ENCODE measurements at regions not wholly inside any gene's neighbourhood (a gene's known extent, or its start where the extent isn't known, plus 50 kb on each side); places are given as distances from the start of the nearest gene placed in this dataset.

DNA sequence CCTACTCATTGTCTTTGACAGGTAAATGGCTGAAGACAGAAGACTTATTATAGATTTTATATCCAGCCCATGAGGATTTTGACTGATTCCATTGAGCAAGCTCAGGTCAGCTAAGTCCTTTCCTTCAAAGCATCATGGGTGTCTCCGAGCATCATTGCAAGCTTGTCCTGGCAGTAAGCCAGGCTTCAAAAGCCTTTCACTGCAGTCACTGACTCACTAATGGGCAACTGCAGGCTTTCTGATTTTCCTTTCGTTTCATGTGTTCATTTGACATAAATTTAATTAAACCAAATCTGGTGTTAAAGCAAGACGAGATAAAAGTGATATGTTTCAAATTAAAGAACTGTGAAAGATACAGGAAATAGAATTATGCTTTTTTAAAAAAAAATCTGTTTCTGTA, 426.2 kb downstream of the ANXA1 start:
- POLR2A ChIA-PET (ENCODE audit: unreplicated experiment) = no interaction called here
- Histone ChIP-seq H3K9ac (ENCODE audit: low read depth, low read length) (no peak overlapping the region), H3K27me3 (ENCODE audit: control insufficient read depth, insufficient read depth, low read length) (no peaks in the 10 kb centered on the region), H2AK5ac (ENCODE audit: low read depth, low read length) (no peak overlapping the region), H2AK9ac (replicated peaks; ENCODE audit: low read depth, low read length, poor library complexity) (no peak overlapping the region), H3K4me1 (ENCODE audit: control insufficient read depth, insufficient read depth, low read length) (no peaks in the 10 kb centered on the region), H3K56ac (ENCODE audit: extremely low read depth, insufficient read depth, low read length) (no peak overlapping the region), H3K27ac (ENCODE audit: insufficient read depth, low read length) (no peak overlapping the region), H3K18ac (ENCODE audit: low read depth, low read length) (no peak overlapping the region), H3K79me1 (ENCODE audit: low read depth in 1 of 2, low read length in 2 of 2) (no peaks in the 10 kb centered on the region), H2AFZ (replicated peaks; ENCODE audit: low read length, poor library complexity) (no peak overlapping the region), H3K14ac (replicated peaks; ENCODE audit: low read depth, low read length) (no peak overlapping the region), H4K8ac (ENCODE audit: low read depth in 2 of 2, low read length in 2 of 2) (no peak overlapping the region), H2BK5ac (ENCODE audit: low read depth, low read length, poor library complexity, severe bottlenecking) (no peak overlapping the region), H3K23ac (ENCODE audit: low read depth, low read length) (no peak overlapping the region), H3K4me2 (ENCODE audit: low read depth, low read length) (no peak overlapping the region), H2BK20ac (ENCODE audit: low read depth, low read length) (no peak overlapping the region), H3K9me1 (ENCODE audit: insufficient read depth, low read length) (no peaks in the 10 kb centered on the region), H3K9me3 (ENCODE audit: control insufficient read depth, insufficient read depth, low read length) (peaks cover 3% of the 10 kb centered on the region; the same call in 1 of the 2 replicates), H3K4ac (ENCODE audit: low read depth, low read length) (no peak overlapping the region), H3K36me3 (ENCODE audit: control insufficient read depth, insufficient read depth, low read length) (no peaks in the 10 kb centered on the region), H4K5ac (ENCODE audit: low read depth, low read length) (no peak overlapping the region), H3K4me3 (ENCODE audit: insufficient read depth, low read depth, low read length) (no peak overlapping the region), H4K91ac (ENCODE audit: insufficient read depth, low read depth, low read length) (no peak overlapping the region), H2BK15ac (ENCODE audit: low read depth, low read length) (no peak overlapping the region), H2BK120ac (ENCODE audit: low read depth, low read length) (no peak overlapping the region), H4K20me1 (ENCODE audit: insufficient read depth, low read length) (no peaks in the 10 kb centered on the region)
- intact Hi-C loops (cut with micrococcal nuclease) = no loop called here
- in situ Hi-C loops (cut with MboI; ENCODE audit: low sequenced_read_pairs) = no loop called here
- TF ChIP-seq MAZ (IDR thresholded peaks at IDR 0.05; ENCODE audit: borderline replicate concordance, low read depth, low read length) (no peak), RFX5 (IDR thresholded peaks at IDR 0.05; ENCODE audit: low read depth, low read length) (no peak), RCOR1 (IDR thresholded peaks at IDR 0.05; ENCODE audit: insufficient replicate concordance, low read length) (no peak)
- no CpG with 5 or more reads among the region's 3 CpGs for WGBS, 2 experiments (ENCODE audit: extremely low coverage in 2 of 2, insufficient read length in 1 of 2)
- no peak for ATAC-seq (ENCODE audit: low read depth)
- dilution Hi-C loops (cut with HindIII; ENCODE audit: low sequenced_read_pairs, unreplicated experiment) = loop anchor here (5.0 kb wide), 1 partner anchor 36 kb away; no protein-coding TSS in a partner anchor
- DNase-seq = no peak
- BruUV-seq (replicated peaks) = no TSS peak
- CTCF ChIA-PET = no interaction called here

Data from IMR-90 (cell line).